HG03039 (cell line): ENCODE measurements at regions not wholly inside any gene's neighbourhood (a gene's known extent, or its start where the extent isn't known, plus 50 kb on each side); places are given as distances from the start of the nearest gene placed in this dataset.

ENCODE experiments used
- ATAC-seq: cut with Tn5 transposase; IDR thresholded peaks from one replicate; pipeline ENCODE4 v1.9.1; 2021; ENCODE audit warnings: mild to moderate bottlenecking, moderate library complexity; ENCODE audit not compliant: unreplicated experiment

DNA sequence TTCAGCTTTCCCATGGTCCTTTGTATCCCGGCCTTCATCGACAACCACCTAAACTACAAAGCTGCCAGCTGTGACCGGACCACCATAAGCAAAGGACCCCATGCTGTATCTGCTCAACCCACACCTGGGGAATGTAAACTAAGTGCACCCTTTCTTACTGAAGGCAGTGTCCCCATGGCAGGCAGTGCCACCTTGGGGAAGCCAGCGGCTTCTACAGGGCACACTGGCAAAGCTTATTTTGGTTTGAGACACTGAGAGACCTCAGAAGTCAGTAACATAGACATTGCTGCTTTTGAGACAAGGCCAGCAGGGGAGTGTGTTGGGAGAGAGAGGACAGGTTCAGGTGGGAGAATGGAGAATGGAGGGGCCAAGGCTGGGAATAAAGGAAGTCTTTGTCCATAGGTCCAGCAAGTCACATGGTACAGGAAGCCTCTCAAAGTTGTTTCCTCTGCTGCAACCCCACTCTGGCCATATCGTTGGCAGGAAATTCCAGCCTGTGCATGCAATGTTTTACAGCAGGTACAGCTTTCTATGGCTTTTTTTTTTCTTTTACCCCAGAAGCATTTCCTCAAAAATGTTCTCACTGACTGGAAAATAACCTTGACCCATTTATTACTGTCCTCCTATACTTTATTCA lies 85.9 kb upstream of the NPVF start:
- no peak for ATAC-seq

DNA sequence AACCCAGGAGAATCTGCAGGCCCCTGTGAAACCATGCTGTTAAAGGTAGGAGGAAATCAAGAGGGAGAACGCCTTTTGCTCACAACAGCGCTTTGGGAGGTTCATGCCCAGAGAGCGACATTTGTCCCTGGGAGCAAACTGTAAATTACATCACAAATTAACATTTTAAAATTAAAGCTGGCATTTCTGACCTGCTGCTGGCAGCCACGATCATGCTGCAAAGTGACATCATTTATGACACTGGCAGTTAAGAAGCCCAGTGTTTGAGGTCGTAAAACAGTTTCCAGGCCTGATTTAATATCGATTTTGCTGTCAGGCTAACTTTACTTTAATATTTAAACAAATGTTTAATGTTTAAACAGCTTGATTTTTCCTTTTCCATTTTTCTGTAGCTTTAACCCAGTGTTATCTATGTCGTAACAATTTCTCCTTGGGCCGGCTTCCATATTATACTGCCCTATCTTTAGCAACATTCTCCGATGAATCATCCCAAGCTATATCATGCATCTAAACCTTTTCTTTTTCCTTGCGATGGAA lies 86.5 kb upstream of the NPVF start:
- ATAC-seq: no peak

DNA sequence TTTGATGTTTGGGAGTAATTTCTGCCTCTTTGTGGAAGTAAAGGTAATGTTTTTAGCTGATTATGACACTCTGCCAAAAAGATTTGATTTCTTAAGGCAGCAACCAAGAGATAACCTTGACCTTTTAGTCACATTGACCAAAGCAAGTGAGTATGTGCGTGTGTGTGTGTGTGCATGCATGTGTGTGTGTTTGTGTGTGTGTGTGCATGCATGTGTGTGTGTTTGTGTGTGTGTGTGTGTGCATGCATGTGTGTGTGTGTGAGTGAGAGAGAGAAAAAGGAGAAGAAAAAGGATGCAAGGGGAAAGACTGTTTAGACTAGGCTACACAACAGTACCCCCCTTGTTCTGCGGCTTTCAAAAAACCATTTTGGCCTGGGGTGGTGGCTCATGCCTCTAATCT lies 88.1 kb upstream of the NPVF start:
- ATAC-seq: no peak

GRCh38 chr7:25318047-25318446 lies 89.8 kb upstream of the NPVF start:
- ATAC-seq: no peak

GRCh38 chr7:25319707-25320106 lies 91.4 kb upstream of the NPVF start:
- no peak for ATAC-seq

DNA sequence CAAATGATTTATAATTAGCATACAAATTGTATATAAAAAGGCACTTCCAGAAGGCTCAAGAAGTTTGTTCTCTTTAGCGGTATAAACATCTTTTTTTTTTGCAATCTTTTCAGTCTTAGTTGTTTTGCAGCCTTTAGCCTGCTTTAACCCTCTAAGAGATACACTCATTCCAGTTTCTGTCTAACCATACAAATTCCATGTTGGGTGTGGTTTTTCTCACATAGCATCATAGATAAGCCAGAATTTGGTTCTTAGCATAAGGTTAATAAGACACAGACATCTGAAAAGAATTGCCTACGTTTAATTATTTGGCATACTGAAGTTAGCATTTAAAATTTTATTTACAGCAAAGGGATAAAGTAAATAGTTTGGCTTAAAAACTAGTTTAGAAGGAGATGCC lies 92.5 kb upstream of the NPVF start:
- no peak for ATAC-seq

GRCh38 chr7:25321424-25321823 lies 93.1 kb upstream of the NPVF start:
- no peak for ATAC-seq

DNA sequence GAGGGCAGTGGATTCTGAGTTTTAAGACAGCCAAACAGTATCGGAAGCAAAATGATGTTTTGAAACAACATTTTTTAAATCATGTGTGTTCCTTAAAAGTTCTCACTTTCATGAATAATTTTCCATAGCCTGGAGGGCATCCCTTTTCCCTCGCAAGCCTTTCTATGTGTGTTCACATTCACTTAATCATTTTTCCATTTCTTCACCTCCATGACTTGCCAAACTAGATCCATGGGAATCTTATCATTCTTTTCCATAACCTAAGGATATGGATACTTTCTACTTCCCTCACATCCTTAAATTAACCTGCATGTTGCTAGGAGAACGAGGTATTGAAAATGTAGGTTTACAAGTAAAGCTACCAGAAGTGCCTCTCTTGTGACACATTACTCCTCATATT lies 94.2 kb upstream of the NPVF start:
- no peak for ATAC-seq

- no peak for ATAC-seq
Measured at GRCh38 chr7:25325186-25325757, 97.0 kb upstream of the NPVF start.

DNA sequence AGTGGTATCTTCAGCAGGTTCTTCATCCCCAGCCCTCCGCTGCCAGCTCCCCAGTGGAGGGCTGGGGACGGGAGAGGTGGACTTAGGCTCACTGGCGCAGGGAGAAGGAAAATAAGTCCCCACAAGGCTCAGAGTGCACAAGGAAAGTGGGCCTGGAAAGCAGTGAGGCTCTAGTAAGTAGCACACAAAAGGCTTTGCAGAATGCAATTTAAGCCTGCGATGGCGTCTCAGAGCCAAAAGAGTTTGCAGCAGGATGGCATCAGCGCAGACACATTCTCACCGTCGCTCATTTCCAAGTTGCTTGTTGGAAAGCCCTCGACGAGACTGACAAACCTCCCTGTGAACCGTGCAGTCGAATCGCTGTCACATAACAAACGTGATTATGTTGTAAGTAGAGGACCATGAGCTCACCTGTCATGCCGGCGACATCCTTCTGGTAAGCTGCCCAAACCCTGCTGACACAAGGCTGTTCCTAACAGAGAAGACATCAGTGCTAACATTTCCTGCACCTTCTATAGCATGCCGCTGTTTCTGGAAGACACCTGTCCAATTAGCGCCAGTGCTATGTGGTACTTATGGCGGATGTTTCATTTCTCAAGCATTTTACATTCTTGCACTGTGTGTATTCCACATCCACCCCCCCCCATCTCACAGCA lies 98.3 kb upstream of the NPVF start:
- no peak for ATAC-seq

GRCh38 chr7:25329815-25330214 lies 101.5 kb upstream of the NPVF start:
- no peak for ATAC-seq

- no peak for ATAC-seq
Measured at GRCh38 chr7:25333296-25333928, 105.1 kb upstream of the NPVF start.

GRCh38 chr7:25347360-25348066 lies 119.2 kb upstream of the NPVF start:
- ATAC-seq: no peak

DNA sequence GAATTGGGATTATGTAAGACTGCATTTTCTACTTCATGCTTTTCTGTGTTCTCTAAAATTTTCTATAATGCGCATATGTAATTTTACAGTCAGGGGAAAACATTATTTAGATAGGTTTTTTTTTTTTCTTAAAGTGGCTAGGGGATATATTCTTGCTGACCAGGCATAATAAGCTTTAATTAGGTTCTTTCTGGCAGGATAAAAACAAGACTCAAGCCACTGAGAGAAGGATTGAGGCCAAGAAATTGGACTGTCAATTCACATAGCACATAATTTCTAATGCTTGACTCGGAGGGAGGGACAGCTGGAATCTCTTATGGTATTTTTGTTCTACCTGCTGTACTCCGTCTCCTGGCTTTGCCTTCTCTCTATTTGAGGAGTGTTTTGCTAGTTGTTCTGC lies 119.8 kb upstream of the NPVF start:
- ATAC-seq: no peak

GRCh38 chr7:25349283-25350017 lies 121.2 kb upstream of the NPVF start:
- no peak for ATAC-seq

GRCh38 chr7:25350041-25350440 lies 121.8 kb upstream of the NPVF start:
- no peak for ATAC-seq

DNA sequence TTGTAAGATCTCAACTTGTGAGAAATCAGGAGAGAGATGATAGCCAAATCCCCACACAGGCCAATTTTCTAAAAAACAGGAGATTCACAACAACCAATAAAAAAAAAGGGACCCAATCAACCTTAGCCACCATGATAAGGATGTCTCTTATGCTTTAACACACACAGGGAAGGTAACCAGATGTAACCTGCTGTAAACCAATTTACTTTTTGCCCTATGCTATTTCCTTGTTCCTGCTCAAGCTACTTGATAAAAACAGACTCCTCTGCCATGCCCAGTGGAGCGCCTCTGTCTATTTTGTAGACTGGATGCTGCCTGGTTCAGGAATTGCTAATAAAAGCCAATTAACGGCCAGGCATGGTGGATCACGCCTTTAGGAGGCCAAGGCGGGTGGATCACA lies 123.5 kb upstream of the NPVF start:
- no peak for ATAC-seq

DNA sequence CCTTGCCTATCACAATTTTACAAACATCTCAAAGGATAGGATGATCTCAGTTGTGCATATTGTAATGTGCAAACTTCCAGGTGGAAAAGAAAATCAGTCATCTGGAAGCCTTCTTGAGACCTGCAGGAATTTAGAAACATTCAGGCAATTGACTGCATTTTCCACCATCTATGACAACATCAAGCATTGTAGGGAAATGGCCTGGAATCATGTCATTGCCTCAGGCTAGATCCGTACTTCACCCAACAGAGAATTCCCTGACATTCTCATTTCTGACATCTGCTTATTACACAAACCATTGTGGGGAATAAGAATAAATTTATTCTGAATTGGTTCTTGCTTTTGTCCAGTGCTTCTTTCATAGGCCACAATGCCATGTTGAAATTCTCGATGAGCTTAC lies 124.9 kb upstream of the NPVF start:
- no peak for ATAC-seq

DNA sequence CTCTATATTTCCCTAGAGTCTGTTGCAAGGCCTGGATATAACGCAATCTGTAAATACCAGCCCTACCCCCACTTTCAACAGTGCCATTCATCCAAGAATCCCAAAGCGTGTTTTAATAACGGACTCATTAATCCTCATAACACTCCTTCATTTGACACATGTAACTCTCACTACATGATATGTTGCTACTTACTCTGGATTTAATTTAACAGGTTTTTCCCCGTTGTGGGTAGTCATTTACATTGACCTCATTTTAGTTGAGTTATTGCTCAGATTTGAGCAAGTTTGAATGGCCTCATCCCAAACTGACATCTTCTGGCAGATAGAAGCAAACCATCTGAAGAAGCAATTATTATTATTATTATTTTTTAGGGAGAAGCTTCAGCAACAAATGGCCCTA lies 125.4 kb upstream of the NPVF start:
- ATAC-seq: no peak

DNA sequence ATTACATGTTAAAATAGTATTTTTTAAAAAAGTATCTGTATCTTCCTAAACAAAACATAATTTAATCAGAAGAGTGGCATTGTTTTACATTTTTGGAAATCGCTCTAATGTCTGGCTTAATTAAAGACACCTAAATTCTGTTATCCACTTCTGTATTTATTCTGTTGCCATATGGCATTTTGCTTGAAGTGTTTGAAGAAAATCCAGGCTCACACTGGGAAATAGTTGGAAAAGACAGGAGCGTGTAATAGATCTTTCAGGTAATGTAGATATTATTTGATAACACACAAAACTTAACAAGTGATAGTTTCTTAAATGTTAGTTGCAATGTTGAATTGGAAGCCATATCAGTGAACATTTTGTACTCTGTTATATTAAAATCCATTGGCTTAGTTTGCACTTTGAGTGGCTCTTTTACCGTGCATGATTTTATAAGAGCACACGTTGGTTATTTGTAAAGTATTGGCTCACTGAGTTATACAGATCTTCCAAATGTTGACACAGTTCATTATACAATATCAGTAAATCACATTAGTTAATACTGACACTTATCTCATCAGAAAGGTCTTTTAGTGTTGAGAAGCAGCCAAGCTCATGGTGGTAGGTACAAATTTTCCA lies 128.4 kb upstream of the NPVF start:
- ATAC-seq: no peak
